ENCODE measurements at regions not wholly inside any gene's neighbourhood (a gene's known extent, or its start where the extent isn't known, plus 50 kb on each side); places are given as distances from the start of the nearest gene placed in this dataset.

DNA sequence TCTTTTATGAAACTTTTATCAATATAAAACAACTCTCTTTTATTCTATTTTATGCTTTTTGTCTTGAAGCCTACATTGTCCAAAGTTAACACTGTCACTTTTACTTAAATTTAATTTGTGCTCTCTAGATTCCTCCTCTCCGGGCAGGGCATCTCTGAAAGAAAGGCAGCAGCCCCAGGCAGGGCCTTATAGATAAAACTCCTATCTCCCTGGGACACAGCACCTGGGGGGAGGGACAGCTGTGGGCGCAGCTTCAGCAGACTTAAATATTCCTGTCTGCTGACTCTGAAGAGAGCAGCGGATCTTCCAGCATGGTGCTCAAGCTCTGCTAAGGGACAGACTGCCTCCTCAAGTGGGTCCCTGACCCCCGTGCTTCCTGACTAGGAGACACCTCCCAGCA is 447.7 kb upstream of the FANCL start:
- no peak for DNase-seq (ENCODE audit: low read depth in 3 of 3)

DNA sequence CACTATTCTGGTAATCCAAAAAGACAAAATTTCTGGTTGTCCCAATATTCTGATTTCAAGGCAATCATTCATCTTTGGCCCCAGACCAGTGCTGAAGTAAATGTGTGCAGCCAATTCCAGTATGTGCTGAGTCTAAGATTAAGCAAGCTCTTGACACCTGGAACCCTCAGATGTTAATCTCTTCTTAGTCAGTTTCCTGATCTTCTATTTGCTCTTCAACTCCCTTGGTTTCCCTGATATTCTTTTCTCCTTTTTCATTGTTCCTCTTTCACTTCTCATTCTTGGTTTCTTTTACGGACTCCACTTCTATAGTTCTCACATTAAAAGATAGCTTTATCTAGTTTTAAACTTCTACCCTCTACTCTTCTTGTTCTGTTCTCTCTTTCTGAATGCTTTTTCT is 445.7 kb upstream of the FANCL start:
- DNase-seq (ENCODE audit: low read depth in 3 of 3) = no peak

DNA sequence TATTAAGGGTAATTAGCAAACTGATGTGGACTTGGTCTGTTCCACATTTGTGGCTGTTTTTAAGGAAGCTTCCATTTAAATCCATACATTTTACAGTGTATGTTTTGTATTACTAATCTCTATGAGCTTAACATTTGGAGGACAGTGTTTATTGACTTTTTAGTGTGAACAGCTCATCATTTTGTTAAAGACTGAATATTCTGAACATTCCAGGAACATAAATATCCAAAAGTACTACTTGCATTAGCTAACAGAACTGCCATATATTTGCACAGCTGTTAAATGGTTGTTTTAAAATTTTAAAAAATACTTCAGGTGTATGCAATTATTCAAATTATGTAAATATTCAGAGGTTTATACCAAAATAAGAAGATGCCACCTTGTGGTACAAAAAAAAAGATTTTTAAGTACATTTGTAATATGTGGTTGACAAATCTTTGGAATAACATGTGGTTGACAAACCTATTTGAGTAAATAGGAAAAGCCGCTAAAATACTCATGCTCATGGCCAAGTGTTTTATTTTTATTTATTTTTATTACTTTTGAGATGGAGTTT is 439.7 kb upstream of the FANCL start:
- DNase-seq (ENCODE audit: low read depth in 3 of 3) = no peak

DNA sequence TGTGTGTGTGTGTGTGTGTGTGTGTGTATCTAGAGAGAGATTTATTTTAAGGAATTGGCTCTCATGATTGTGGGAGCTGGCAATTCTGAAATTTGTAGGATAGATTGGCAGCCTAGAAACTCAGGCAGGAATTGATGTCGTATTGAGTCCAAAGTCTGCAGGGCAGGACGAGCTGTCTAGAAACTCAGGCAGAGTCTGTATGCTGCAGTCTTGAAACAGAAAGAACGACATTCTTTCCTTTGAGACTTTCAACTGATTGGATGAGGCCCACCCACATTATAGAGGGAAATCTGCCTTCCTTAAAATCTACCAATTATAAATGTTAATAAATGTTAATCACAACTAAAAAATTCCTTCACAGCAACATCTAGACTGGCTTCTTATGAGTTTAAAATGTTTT is 436.6 kb upstream of the FANCL start:
- no peak for DNase-seq (ENCODE audit: low read depth in 3 of 3)

DNA sequence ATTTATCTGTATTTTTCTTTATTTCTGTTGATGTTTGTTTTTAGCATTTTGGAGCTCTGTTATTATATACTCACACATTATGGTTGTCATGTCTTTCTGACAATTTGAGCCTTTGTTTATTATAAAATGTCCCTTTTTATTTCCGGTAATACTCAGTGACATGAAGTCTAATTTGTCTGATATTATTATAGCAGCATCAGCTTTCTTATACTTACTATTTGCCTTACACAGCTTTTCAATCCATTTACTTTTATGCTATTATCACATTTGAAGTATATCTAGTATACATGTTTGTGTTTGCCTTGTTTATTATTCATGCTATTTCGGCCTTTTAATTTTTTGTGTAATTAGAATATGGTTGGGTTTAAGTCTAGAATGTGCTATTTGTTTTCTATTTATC is 430.6 kb upstream of the FANCL start:
- no peak for DNase-seq (ENCODE audit: low read depth in 3 of 3)

DNA sequence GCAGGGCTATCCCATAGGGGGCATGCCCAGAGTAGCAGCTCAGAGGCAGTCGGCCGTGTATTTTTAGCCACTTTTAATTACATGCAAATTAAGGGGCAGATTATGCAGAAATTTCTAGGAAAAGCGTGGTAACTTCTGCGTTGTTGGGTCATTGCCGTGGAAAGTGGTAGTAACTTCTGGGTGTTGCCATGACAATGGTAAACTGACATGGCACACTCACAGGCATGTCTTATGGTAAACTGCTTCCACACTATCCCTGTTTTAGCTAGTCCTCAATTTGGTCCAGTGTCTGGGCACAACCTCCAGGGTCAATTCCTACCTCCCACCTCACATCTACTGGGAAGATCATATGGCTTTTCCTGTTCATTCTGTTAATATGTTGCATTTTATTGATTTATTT is 428.9 kb upstream of the FANCL start:
- DNase-seq (ENCODE audit: low read depth in 3 of 3) = no peak

DNA sequence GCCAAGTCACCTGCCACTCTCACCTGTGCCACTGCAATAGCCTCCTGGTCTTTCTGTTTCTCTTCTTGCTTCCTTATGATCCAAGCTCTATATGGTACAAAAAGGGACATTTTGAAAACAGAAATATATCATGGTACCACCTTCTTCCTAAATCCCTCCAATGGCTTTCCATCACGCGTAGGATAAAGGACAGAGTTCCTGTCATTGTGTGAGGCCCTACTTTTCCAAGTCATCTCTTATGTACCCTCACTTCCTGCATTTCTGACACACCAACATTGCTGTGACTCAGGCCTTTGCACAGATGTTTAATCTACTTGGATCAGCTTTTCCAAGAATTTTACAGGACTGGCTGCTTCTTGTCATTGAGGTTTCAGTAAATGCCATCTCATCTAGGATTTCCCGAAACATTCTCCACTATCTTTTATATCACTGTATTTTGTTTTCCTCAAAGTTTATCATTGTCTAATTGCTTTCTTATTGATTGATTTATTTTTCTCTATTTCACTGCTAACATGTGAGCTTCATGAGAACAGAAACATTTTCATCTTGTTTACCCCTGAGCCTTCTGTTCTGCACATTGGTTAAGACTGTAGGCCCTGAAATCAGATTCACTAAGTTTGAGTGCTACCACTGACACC is 426.1 kb upstream of the FANCL start:
- no peak for DNase-seq (ENCODE audit: low read depth in 3 of 3)

DNA sequence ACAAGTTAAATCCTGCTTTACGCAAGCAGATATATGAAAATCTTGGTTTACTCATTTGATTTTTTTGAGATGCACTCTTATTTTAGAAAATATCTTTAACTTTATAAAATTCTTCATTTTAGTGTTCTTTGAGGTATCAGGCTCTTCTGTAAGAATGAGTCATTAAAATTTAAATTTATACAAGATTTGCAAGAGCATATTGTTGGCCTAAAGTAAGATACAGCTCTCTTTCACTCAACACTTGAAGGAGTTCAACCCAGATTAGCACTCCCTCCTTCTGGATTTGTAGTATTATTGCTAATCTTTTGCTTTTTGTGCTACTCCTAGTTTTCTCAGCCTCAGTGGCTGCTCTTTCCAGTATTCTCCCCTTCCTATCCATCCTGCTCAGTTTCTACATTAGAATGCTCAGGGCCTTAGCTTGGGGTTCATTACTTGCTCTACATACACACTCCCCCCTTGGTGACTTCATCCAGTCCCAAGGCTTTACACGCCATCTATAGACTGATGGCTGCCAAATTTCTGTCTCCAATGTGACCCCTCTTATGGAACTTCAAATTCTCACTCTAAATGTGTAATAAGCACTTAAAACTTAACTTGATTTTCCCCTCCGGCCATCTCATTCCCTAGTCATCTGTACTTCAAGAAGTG is 425.3 kb upstream of the FANCL start:
- DNase-seq (ENCODE audit: low read depth in 3 of 3) = no peak

DNA sequence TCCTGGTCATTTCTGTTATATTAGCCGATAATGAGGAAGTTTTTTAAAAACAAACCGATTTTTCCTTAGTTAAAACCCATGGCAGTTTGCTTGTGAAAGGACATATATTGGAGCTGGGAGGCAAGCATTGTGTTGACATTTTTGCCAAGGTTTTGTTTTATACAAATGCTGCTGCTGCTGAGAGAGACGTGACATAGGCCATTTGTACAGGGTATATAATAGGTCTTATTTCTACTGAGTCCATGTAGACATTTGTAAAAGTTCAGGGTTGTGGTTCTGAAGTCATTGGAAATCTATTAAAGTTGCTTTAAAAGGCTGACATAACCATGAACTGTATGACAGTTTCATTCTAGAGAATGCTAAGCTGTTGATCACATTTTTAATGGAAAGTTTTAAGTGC is 424.0 kb upstream of the FANCL start:
- no peak for DNase-seq (ENCODE audit: low read depth in 3 of 3)

DNA sequence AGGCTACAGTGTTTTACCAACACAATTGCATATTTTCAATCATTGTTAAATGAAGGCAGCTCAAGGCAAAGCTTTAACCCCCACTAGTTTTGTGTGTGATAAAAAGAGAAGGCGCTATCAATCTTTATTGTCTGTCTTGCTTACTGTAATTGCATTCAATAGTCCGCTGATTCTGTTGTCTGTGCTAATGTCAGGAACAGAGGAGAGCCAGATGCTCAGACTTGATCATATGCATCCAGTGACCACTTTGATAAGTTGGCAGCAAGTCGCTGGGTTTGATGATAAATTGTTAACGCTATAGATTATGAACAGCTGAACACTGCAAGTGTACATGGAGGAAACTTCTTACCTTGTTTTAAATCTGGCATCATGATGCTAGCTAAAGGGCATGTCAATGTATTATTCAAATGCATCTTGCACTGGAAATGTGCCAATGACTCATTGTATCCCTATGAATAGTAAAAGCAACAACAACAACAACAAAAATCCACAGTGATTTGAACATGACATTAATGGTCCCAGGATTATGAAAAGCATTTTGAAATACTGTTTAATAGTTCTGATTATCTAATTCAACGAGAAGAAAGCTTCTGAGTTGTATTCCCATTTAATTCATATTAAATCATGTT is 423.5 kb upstream of the FANCL start:
- no peak for DNase-seq (ENCODE audit: low read depth in 3 of 3)

DNA sequence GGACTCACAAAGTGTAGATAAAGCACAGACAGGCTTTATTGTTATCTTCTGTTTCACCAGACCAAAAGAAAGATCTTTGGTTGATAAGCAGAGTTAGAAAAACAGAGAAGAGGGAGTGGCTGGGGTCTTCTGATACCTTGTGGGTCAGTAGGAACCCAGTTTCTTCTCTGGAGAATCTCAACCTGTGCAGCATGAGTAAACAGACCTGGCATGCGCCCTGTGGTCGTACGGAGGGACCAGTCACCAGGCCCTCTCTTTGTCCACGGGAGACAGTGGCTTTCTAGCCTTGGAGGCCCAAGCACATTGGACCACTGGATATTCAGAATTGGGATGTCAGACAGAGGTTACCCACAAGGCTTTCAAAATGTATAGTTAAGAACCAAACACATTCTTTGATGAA is 418.9 kb upstream of the FANCL start:
- no peak for DNase-seq (ENCODE audit: low read depth in 3 of 3)

DNA sequence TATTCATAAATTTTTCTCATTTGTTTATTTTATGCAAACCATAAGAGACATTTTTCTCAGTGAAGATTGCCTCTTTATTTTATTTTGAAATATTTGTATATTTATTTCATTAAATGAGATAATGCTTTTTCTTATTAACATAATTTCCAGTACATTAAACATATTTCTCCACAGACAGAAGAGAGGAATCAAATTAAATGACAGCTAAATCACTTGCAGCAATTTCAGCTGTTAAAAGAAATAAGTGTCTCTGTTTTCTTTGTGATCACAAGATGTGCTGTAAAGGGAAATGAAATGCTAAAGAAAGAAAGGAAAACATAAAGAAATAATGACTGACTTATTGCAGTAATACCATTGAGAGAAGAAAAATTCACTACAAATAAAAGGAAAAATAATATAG is 414.0 kb upstream of the FANCL start:
- DNase-seq (ENCODE audit: low read depth in 3 of 3) = no peak

DNA sequence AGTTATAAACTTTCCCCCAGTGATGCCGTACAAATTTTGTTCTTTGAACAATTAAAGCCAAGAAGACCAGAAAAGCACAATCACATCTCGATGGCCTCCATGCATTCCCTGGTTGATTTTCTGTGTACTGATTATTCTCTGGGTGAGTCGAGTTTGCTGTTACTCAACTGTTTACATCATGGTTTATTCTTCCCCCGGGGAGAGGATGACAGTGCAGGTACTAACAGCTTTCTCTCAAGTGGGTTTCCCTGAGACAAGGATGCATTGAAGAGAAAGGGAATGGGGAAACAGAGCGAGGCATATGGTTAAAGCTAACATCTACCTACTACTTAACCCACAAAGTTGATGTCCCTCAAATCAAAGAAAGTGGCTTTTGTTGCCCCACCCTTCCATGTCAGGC is 410.8 kb upstream of the FANCL start:
- no peak for DNase-seq (ENCODE audit: low read depth in 3 of 3)

DNA sequence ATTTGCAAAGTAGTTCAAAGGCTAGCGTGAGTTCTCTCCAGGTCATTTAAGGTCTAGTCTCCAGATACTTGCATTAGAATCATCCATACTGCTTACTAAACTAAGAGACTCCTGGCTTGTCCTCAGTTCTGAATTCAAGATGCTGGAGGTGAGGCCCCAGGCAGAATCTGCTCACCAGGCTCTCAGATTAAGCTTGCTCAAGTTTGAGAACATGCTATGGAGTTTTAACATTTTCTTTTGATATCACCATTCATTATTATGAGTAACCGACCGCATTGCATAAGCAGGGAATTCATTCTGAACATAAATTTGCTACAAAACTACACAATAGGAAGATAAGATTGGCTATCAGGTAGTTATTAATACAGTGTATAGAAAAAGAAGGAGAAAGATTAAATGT is 409.7 kb upstream of the FANCL start:
- no peak for DNase-seq (ENCODE audit: low read depth in 3 of 3)

DNA sequence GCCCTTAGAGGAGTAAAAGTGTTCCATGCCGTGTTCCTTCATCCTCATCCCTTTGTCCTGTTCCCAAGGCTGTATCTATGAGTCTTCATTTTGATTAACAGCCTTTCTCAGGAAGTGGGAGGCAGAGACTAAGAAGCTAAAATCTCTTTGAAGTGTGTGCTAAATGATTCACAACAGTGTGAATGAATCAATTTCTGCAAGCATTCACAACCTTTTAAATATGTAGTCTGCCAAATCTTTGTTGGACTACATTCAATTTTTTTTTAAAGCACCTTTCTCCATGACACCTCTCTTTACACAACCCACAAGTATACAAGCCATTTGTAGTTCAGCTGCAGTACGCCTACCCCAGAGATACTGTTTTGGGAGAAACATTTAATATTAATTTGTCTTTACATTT is 408.6 kb upstream of the FANCL start:
- no peak for DNase-seq (ENCODE audit: low read depth in 3 of 3)

DNA sequence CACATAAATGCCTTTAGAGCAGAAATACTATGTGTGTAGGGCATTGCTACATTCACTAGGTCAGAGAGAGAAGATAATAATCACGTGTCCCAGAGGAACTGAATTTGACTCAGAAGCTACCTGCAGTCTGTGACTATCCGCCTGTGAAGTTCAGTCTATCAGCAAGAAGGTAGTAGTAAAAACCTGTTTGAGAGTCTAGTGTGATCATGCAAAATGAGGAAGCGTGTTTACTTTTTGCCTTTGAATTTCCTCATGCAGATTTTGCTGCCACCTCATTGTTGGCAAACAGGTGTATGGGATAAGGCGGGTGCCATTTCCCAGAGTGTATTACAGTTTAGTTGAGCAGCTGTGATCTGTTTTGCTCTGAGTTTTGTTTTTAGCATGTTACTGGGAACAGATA is 403.9 kb upstream of the FANCL start:
- no peak for DNase-seq (ENCODE audit: low read depth in 3 of 3)

DNA sequence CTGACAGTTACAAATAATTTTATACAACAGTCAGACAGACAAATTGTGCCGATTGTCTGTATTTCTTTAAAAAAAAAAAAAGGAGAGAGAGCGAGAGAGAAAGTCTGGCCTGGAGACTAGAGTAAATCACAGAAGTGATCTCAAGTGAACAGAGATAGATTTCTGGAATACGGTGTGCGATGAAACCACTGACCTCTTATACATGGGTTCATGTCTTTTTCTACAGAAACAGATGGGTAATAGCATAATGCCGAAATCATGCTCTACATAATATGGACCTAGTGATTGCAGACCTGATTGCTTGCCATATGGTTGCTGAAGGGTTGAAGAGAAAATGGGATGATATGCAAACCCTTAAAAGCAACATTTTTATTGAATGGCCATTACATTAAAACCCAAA is 403.3 kb upstream of the FANCL start:
- no peak for DNase-seq (ENCODE audit: low read depth in 3 of 3)

DNA sequence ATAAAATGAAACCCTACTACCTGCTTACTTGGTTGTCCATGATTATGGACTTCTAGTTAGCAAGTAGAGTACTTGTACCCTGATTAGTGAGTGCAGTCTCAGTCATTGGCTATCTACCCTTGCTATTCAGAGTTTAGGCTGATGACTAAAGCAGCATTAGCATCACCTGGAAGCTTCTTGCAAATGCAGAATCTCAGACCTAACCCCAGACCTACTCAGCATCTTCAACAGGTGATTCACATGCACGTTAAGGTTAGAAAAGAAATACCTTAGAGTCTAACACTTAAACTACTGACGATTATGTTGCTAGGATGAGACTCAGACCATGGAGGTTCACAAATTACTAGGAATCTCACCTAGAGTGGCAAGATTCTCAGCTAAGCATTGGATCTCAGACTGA is 399.9 kb upstream of the FANCL start:
- DNase-seq (ENCODE audit: low read depth in 3 of 3) = no peak

DNA sequence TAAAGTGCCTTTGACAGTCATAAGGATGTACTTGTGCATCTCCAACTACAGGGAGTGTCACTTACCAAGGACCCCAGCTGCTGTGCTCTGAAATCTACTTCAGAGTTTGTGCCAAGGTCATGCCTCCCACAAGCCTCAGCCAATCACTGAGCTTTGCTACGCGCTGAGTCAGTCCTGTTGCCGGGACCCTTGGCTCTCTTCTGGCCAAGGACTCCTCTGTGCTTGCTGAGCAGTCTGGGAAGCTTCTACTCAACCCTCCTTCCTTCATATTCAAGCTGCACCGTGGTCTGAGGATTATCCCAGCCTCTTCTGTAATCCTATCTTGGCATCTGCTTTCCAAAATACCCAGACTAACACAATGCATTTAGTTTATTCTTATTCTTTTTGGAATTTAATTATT is 398.9 kb upstream of the FANCL start:
- DNase-seq (ENCODE audit: low read depth in 3 of 3) = no peak

DNA sequence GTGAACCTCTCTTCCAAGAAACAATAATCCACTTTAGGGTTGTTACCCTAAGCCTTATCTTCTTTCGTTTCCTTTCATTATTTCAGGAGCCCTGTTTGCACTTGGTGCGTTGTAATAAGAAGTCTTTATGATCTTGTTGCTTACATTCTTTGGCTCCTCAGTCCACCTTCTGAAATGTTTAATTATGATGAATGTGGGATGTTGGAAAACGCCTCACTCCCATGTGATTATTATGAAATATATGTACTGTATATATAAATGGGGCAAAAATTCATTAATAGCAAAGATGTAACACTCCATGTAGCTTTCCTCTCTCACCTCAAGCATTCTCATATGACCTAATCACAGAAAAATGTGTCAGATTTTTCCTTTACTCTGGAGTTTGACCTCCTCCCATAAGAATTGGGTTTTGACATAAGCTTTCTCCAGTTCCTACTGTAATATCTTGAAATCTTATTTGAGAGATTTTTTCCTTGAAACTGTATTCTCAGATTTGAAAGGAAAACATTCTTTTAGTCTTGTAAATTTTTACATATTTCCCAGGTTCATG is 397.2 kb upstream of the FANCL start:
- DNase-seq (ENCODE audit: low read depth in 3 of 3) = no peak

DNA sequence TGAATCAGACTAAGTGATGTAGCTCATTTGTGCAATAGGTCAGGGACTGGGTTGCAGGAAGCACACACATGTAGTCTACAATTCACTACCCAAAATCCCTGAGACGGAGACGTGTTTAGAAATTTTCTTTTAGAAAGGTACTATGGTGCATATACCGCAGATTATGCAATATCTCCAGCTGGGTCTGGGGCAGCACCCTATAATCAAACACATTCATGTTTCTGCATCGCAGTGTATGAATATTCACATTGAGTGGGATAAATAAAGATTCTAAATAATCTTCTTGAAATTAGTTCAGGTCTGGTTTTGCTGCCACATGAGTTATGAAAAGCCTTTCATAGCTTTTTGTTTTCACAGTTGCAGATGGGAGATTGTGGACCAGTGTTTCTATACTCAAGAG is 395.7 kb upstream of the FANCL start:
- DNase-seq (ENCODE audit: low read depth in 3 of 3) = no peak

DNA sequence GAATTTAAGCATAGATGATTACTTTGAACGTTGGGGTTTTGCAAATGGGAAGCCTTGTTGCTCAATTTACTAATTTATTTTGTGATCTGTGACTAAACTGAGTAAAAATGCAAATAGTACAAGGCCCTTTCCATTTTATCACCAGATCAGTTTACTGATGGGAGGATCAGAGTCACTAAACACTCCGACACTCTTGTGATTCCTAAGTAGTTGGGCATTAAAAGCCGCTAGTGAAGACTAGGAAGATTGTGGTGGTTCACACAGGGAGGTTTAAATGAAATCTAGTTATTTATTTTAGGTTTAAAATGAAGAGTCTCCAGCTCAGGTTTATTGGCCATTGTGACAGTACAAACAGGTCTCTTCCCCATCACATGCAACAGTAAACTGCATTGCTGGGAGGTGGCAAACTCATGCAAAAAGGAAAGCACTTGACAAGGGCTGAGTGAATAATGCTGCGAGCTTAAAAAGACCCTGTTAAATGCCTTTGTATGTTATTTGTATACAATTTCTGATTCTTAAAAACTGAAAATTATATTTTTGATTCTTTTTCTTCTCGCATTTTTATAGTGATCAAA is 394.8 kb upstream of the FANCL start:
- DNase-seq (ENCODE audit: low read depth in 3 of 3) = no peak
